Progenitor cell of endocrine pancreas (in vitro differentiated cells): ENCODE measurements at regions not wholly inside any gene's neighbourhood (a gene's known extent, or its start where the extent isn't known, plus 50 kb on each side); places are given as distances from the start of the nearest gene placed in this dataset.

Experiments
- DNase-seq: peaks from one replicate; pipeline ENCODE4 v3.0.0; 2021; ENCODE audit warnings: low spot score; ENCODE audit not compliant: unreplicated experiment
- H3K27ac Mint-ChIP-seq: 2 replicates; pipeline ENCODE4 v1.8.0; 2021; ENCODE audit warnings: mild to moderate bottlenecking, moderate library complexity, mixed read lengths
- H3K27me3 Mint-ChIP-seq: 2 replicates; pipeline ENCODE4 v1.8.0; 2021; ENCODE audit warnings: mixed read lengths
- H3K36me3 Mint-ChIP-seq: 2 replicates; pipeline ENCODE4 v1.8.0; 2022; ENCODE audit warnings: mixed read lengths; ENCODE audit not compliant: insufficient read depth
- H3K4me1 Mint-ChIP-seq: 2 replicates; pipeline ENCODE4 v1.8.0; 2021; ENCODE audit warnings: low read depth, mixed read lengths
- H3K4me3 Mint-ChIP-seq: 2 replicates; pipeline ENCODE4 v1.8.0; 2021; ENCODE audit warnings: low read depth, mild to moderate bottlenecking, moderate library complexity, mixed read lengths
- H3K9me3 Mint-ChIP-seq: 2 replicates; pipeline ENCODE4 v1.8.0; 2021; ENCODE audit warnings: low read depth, mixed read lengths
- TF ChIP-seq, protein P1 (sequence below): fragments of 200-600 bp; sonication (generic); IDR thresholded peaks from one replicate; pipeline ENCODE4 v1.5.0; 2021; ENCODE audit warnings: antibody characterized with exemption, mild to moderate bottlenecking; ENCODE audit not compliant: unreplicated experiment

- Mint-ChIP-seq H3K27ac (no peak overlapping the region), H3K36me3 (no peaks in the 10 kb centered on the region), H3K4me1 (no peaks in the 10 kb centered on the region), H3K27me3 (peaks cover 10% of the 10 kb centered on the region), H3K4me3 (no peak overlapping the region), H3K9me3 (no peaks in the 10 kb centered on the region)
- no peak for DNase-seq
- TF ChIP-seq, protein P1, sequence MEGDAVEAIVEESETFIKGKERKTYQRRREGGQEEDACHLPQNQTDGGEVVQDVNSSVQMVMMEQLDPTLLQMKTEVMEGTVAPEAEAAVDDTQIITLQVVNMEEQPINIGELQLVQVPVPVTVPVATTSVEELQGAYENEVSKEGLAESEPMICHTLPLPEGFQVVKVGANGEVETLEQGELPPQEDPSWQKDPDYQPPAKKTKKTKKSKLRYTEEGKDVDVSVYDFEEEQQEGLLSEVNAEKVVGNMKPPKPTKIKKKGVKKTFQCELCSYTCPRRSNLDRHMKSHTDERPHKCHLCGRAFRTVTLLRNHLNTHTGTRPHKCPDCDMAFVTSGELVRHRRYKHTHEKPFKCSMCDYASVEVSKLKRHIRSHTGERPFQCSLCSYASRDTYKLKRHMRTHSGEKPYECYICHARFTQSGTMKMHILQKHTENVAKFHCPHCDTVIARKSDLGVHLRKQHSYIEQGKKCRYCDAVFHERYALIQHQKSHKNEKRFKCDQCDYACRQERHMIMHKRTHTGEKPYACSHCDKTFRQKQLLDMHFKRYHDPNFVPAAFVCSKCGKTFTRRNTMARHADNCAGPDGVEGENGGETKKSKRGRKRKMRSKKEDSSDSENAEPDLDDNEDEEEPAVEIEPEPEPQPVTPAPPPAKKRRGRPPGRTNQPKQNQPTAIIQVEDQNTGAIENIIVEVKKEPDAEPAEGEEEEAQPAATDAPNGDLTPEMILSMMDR = no peak
These were observed 175.6 kb downstream of the FBXO8 start for GRCh38 chr4:174107746-174108354.

DNA sequence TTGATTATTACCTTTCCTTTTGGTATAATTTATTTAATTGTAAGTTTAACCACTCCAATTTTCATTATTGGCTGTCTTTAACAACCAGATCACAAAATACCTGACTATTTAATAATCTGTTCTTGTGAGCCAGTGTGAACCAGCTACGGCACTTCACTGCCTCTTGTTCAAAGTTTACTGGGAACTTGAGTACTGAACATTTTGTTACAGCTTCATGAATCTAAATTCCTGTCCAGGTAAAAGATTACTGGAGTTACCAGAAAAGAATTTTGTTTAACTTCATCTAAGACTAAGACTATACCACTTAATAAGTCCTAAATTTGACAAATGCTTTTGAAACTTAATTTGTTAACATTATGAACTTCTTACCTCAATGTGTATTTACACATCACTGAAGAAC is 178.3 kb downstream of the FBXO8 start:
- no peak overlapping the region for H3K27ac Mint-ChIP-seq
- H3K4me1 Mint-ChIP-seq = no peaks in the 10 kb centered on the region
- peaks cover 10% of the 10 kb centered on the region for H3K27me3 Mint-ChIP-seq
- H3K36me3 Mint-ChIP-seq = no peaks in the 10 kb centered on the region
- DNase-seq = no peak
- no peaks in the 10 kb centered on the region for H3K9me3 Mint-ChIP-seq
- H3K4me3 Mint-ChIP-seq = no peak overlapping the region
- TF ChIP-seq, protein P1 = no peak

GRCh38 chr4:174100910-174101309 is 182.6 kb downstream of the FBXO8 start:
- Mint-ChIP-seq H3K4me3 (no peak overlapping the region), H3K27me3 (no peaks in the 10 kb centered on the region), H3K9me3 (no peaks in the 10 kb centered on the region), H3K36me3 (no peaks in the 10 kb centered on the region), H3K27ac (no peak overlapping the region), H3K4me1 (no peaks in the 10 kb centered on the region)
- no peak for DNase-seq
- TF ChIP-seq, protein P1 = no peak

DNA sequence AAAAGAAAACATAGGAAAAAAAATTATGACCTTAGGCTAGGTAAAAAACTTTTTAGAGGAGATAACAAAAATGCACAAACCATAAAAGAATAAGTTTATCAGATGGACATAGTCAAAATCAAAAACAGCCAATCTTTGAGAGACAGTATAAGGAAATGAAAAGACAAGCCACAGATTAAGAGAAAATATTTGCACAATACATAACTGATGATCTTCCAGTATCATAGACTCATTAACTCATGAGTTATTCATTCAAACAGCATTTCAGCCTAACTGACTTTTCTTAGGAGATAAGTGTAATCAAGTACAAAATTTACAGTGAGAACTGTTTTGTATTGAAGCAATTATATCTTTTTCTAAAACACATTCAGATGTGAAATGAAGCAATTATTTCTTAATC is 183.8 kb downstream of the FBXO8 start:
- H3K4me1 Mint-ChIP-seq = no peaks in the 10 kb centered on the region
- H3K36me3 Mint-ChIP-seq = no peaks in the 10 kb centered on the region
- TF ChIP-seq, protein P1 = no peak
- H3K9me3 Mint-ChIP-seq = no peaks in the 10 kb centered on the region
- H3K27ac Mint-ChIP-seq = no peak overlapping the region
- H3K4me3 Mint-ChIP-seq = no peak overlapping the region
- no peaks in the 10 kb centered on the region for H3K27me3 Mint-ChIP-seq
- DNase-seq = no peak

- no peaks in the 10 kb centered on the region for H3K27me3 Mint-ChIP-seq
- H3K36me3 Mint-ChIP-seq = no peaks in the 10 kb centered on the region
- DNase-seq = no peak
- H3K4me3 Mint-ChIP-seq = no peak overlapping the region
- TF ChIP-seq, protein P1 = no peak
- H3K4me1 Mint-ChIP-seq = no peaks in the 10 kb centered on the region
- H3K27ac Mint-ChIP-seq = no peak overlapping the region
- peaks cover 9% of the 10 kb centered on the region for H3K9me3 Mint-ChIP-seq
These were observed 186.5 kb downstream of the FBXO8 start for GRCh38 chr4:174096999-174097398.
